Fibroblast of skin of right quadriceps (primary cell): ENCODE measurements at regions not wholly inside any gene's neighbourhood (a gene's known extent, or its start where the extent isn't known, plus 50 kb on each side); places are given as distances from the start of the nearest gene placed in this dataset.

Source experiments
- DNase-seq: peaks from one replicate; pipeline ENCODE4 v3.0.0-alpha.2; 2013

- no peak for DNase-seq
These were observed 52.5 kb upstream of the C9orf72 start for GRCh38 chr9:27625751-27626150.

- no peak for DNase-seq
These were observed 53.2 kb upstream of the C9orf72 start for GRCh38 chr9:27626244-27627187.

DNA sequence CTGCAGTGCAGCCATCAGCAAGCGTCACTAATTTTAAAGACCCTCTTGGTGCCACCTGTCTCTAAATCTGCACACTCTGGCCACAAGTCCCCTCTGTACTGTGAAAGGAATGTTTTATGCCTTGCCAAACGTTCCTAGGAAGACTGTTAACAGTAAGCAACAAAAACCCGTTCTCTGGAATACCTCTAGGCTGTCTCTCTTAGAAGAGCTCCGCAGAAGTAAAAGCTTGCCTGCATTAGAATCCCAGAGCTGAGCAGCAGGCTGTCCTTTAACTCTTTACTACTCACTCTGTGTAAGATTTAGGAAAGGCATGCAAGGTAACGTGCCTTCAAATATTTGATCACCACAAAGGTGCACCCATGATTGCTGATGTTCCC is 53.9 kb upstream of the C9orf72 start:
- DNase-seq, result no peak

DNA sequence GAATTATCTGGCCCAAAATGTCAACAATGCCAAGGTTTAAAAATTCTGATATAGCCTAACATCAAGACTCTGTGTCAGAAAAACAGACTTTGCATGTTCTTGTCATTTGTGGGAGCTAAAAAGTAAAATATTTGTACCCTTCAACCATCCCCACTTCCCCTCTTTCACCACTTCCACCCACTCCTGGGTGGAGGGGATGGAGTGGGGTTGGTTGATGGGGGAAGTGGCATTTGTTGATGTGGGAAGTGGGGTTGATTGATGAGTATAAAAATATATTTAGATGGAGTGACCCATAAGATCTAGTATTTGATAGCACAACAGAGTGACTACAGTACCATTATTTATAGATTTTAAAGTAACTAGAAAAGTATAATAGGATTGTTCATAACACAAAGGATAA is 55.0 kb upstream of the C9orf72 start:
- no peak for DNase-seq

DNA sequence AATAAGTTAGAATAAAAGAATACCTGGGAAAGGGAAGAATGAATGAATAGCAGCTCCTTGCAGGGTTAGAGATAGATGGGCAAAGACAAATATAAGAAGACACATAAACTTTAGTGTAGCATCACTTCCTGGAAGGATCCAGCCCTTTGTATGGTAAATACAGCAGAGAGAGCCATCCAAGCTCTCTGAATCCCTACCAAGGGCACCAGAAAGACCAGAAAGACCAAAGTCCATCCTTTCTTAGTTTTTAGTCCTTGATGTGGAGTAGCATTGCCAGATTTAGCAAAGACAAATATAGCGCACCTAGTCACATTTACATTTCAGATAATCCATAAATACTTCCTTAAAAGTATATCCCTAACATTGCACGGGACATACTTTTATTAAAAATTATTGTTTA is 56.1 kb upstream of the C9orf72 start:
- DNase-seq, result no peak

DNA sequence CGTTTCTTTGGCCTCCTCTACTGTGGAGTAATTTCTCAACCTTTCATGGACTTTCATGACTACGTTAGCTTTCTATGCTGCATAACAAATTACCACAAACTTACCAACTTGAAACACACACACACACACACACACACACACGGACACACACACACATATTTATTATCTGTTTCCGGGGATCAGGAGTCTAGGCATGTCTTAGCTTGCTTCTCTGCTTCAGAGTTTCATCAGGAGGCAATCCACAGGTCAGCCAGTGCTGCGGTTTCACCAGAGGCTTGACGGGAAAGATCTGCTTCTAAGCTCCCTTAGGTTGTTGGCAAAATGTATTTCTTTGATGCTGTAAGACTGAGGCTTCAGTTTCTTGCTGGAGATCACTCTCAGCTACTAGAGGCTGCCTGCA is 59.0 kb upstream of the C9orf72 start:
- DNase-seq, result no peak

DNA sequence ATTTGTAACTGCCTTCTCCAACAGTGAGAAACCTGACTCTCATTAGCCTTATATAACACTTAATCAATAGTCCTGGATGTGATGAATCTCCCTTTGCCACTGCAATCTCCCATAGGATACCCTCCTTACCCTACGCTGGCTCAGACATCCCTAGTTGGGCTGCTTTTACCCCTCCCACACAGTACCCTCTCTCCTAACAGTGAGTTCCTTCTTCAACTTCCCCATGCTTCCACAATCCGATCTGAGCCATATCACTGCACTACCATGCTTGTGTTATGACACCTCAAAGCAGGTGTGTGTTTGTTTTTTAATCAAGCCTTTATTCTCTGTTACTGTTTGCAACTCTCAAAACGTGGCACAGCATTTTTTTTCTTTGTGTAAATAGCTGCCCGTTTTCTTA is 60.5 kb upstream of the C9orf72 start:
- DNase-seq, result no peak

DNA sequence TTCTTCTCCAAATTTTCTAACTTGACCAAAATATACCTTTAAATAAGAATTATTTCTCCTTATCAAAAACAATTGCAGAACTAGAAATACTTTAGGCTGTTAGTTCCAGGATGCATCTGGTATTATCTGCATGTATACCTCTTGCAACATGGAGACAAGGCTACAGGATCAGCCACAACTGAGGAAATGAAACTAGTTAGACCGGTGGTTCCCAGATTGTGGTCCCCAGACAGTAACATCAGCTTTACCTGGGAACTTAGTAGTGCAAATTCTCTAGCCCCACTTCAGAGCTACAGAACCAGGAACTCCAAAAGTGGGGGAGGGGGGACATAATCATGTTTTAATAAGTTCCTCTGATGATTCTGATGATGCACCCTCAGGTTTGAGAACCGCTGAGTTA is 61.6 kb upstream of the C9orf72 start:
- no peak for DNase-seq

DNA sequence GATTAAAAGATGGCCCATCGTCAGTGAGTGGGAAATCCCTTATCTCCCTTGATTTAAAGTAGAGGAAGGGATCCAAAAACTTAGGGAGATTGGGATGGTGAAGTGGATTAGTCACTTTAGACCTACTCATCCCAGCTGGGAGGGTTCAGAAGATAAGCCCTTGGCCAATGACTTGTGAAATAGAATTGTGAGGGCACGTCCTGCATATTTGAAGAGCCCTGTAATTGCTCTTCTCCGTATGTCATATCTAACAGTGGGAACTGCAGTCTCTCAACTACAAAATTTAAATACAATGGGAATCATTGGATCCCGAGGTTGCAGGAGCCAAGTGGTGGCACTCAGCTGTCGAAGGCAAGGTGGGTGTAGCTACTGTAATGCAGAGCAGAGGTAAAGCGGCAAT is 65.4 kb upstream of the C9orf72 start:
- DNase-seq, result no peak

DNA sequence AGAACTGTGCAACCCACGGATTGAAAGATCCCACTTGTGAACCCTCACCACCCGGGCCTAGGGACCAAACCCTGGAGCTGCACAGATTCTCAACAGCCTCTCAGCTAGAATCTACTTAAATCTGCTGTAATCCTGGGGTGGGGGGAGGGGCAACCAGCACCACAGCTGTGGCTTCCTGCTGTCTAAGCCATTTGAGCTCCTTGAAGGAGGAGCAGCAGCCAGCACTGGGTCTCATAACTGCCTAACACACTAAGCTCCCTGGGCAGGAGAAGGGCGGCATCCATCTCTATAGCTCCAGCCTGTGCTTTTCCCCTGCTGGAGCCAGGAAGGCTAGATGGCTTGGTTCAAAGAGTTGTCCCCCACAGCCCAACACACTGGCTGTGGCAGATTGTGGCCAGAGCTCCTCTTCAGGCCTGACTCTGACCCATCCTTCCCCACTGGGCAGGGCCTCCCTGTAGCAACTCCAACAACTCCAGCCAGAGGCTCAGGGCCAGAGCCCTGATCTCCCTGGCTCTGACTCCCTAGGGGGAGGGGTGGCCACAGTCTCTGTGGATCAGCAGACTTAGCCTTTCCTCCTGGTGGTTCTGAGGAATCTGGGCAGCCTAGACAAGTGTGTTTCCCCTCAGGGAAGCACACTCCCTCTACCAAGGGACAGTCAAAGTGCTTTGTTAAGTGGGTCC is 72.0 kb upstream of the C9orf72 start:
- DNase-seq, result no peak

DNA sequence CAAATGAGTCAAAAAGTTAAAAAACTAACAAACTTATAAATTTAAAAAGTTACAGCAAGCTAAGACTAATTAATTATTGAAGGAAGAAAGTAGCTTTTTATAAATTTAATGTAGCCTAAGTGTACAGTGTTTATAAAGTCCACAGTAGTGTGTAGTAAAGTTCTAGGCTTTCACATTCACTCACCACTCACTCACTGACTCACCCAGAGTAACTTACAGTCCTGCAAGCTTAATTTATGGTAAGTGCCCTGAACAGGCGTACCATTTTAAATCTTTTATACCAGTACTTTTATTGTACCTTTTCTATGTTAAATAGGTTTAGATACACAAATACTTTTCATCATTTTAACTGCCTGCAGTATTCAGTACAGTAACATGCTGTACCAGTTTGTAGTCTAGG is 80.0 kb upstream of the C9orf72 start:
- no peak for DNase-seq

DNA sequence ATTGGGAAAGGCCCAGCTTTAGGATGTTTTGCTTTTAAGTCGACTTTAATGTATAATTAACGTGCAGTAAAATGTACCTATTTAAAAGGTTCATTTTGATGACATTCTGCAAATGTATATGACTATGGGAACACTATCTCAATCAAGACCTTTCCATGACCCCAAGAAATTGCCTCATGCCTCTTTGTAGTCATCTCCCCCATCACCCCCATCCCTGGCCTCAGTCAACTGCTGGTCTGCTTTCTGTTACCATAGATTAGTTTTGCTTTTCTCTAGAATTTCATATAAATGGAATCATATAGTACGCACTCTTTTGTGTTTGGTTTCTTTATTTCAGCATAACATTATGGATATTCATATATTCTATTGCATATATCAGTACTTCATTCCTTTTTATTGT is 80.7 kb upstream of the C9orf72 start:
- no peak for DNase-seq

DNA sequence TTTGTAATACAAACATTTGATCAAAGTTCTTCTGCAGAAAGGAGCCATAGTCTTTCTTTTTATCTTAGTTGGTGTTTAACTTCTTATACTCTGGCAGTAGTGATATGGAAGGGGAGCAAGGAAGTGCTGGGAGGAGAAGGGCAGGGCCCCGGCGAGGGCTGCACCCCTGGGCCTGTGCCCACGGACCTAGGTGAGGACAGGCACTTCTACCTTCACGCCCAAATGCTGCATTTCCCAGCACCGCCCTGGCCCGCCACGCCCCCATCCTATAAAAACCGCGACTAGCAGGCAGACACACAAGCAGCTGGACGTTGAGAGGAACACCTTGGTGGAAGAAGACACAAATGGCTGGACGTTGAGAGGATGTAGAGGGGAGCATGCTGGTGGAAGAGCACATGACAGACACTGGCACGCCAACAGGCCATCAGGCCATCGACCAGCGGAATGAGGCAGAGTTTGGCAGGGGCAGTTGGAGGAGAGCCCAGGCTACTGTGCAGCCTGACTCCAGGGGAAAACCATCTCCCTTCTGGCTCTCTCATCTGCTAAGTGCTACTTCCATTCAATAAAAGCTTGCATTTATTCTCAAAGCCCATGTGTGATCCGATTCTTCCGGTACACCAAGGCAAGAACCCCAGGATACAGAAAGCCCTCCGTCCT is 81.5 kb upstream of the C9orf72 start:
- DNase-seq, result no peak

DNA sequence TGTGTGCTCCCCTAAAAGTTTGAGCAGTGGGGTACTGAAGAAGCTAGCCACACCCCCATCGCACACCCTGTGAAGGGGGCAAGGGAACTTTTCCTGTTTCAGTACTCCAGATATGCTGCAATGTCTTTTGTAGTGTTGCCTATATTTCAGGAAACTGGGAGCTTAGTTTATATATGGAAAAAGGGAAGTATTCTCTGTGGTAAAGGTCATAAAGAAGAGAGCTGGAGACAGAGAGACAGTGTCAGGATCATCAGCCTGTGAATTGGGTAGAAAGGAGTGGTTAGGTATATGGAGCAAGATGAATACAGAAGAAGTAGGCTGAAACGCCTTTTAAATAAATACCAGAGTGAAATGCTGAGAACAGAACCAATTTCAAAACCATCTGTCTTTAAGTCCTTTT is 82.2 kb upstream of the C9orf72 start:
- DNase-seq, result no peak

DNA sequence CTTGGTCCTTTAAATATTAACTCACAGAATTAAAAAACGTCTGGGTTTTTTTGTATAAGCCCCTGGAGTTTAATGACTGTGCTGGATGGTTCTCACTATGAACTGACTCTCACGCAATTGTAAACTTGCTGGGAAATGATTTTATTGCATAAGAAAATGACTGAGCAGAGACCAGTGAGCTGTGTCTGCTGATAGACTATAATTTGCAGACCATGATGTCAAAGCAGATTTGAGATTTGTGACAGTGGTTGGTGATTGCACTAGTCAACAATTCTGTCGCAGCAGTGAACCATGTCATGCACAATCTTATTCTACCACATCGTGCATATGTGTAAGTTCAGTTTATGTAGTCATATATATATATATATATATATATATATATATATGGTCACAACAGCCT is 85.7 kb upstream of the C9orf72 start:
- no peak for DNase-seq

DNA sequence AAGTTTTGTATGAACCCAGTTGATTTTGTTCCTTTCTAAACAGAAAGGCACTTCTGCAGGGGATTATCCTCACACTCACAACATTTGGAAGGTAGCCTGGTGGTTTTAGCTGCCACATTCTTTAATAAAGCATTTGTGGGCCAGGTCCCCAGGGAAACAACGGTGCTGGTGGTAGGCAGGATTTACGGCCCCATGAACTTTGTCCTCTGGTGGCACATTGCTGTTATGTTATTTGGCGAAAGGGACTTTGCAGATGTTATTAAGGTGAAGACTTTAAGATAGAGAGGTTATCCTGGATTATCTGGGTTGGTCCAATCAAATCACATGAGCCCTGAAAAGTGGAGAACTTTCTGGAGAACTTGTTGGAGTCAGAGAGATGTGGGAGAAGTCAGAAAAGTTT is 86.3 kb upstream of the C9orf72 start:
- DNase-seq, result no peak

- no peak for DNase-seq
These were observed 86.9 kb upstream of the C9orf72 start for GRCh38 chr9:27660148-27660547.

- no peak for DNase-seq
These were observed 90.2 kb upstream of the C9orf72 start for GRCh38 chr9:27663526-27663925.

DNA sequence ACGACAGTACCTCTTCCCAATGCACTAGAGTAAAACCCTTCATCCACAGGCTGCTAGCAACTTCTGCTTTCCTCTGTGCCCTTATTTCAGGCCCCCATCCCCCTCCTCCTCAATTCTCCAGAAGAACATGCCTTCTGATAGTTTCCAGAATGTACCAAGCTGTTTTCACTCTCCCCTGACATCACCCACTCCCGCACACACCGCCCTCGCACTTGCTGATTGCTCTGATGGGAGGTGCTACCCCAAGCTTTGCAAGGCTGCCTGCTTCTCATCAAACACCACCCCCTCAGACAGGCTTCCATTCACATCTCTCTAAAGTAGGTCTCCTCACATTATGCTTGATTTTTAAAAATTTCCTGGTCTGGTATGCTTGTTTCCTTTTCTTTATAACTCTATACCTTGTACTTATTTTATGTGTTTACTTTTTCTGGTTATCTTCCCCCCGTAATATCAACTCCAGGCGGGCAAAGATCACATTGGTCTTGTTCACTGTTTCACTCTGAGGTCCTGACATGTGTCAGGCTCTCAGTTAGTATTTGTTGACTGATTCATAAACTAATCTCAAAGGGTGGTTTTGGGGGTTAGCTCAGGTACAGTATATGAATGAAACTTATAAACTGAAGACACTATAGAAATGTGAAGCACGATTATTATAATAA is 91.0 kb upstream of the C9orf72 start:
- DNase-seq, result no peak

DNA sequence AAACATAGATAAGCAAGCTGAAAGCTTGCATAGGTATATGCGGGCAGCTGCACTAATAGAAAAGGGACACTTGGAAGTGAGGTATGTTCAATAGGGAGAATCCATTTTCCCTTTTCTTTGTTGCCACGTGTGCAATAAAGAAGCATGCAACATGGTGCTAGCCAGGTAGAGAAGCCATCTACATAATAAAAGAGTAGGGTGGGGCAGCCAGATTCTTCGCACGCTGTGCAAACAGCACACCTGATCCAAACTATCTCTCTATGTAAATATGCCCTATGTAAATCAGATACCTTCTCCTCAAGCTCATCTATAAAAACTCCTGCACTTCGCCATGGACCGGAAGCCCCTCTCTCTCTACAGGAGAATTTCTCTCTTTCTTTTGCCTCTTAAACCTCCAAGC is 91.9 kb upstream of the C9orf72 start:
- no peak for DNase-seq

GRCh38 chr9:27668280-27668679 is 95.0 kb upstream of the C9orf72 start:
- no peak for DNase-seq

DNA sequence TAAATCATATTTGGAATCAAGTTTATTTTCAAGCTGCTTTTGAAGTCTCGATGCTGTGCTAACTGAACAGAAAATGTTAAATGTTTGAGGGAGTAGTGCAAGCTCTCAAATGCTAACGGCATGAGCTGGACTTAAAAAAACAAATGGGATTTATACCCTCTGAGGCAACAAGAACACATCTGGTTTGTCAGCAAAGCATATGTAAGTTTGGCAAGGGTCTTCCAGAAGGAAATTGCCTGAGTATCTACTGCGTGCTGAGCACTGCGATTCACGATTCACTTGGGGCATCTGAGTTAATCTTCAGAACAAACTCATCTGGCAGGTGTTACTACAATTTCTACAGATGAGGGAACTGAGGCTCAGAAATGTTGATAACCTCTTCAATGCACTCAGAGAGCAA is 98.4 kb upstream of the C9orf72 start:
- peak; percentile 3 for DNase-seq

- no peak for DNase-seq
These were observed 99.4 kb upstream of the C9orf72 start for GRCh38 chr9:27672718-27673117.

DNA sequence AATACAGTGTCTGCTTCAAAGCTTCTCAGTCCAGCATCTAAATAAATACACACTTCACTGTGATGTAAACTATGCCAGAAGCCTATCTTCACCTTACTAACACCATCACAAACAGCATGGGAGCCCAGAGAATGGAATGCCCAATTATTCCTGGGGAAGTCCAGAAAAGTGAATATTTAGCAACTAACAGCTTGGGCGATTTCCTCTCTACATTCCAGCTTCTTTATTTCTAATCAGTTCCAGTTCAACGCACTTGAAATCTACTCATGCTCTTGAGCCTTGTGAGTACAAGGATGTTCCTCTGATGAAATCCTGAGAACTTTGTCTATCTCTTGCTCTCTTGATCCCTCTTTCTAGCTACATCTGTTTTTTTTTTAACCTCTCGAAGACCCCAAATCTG is 100.4 kb upstream of the C9orf72 start:
- DNase-seq, result no peak
